Trophoblast cell (in vitro differentiated cells and primary cell): ENCODE measurements at regions not wholly inside any gene's neighbourhood (a gene's known extent, or its start where the extent isn't known, plus 50 kb on each side); places are given as distances from the start of the nearest gene placed in this dataset.

Experiments
- DNase-seq, 2 donors: peaks; one replicate each; pipeline ENCODE4 v3.0.0-alpha.2; 2016
- H2AFZ ChIP-seq: 2 replicates; pipeline ENCODE4 v1.6.1; 2013; ENCODE audit warnings: low read length, moderate library complexity, mild to moderate bottlenecking; ENCODE audit not compliant: insufficient read depth, poor library complexity
- H2AK5ac ChIP-seq: 2 replicates; pipeline ENCODE4 v1.6.1; 2013; ENCODE audit warnings: mild to moderate bottlenecking, low read length
- H2BK120ac ChIP-seq: 2 replicates; pipeline ENCODE4 v1.6.1; 2013; ENCODE audit warnings: low read length, mild to moderate bottlenecking, moderate library complexity; ENCODE audit not compliant: insufficient read depth, poor library complexity
- H2BK12ac ChIP-seq: 2 replicates; pipeline ENCODE4 v1.6.1; 2013; ENCODE audit warnings: mild to moderate bottlenecking, low read length, moderate library complexity
- H2BK5ac ChIP-seq: 2 replicates; pipeline ENCODE4 v1.6.1; 2013; ENCODE audit warnings: low read length, low read depth, moderate library complexity, mild to moderate bottlenecking; ENCODE audit not compliant: poor library complexity
- H3K14ac ChIP-seq: 2 replicates; pipeline ENCODE4 v1.6.1; 2013; ENCODE audit warnings: mild to moderate bottlenecking, low read length
- H3K18ac ChIP-seq: 2 replicates; pipeline ENCODE4 v1.6.1; 2013; ENCODE audit warnings: mild to moderate bottlenecking, low read length
- H3K23ac ChIP-seq: 2 replicates; pipeline ENCODE4 v1.6.1; 2013; ENCODE audit warnings: low read length
- H3K27ac ChIP-seq: 2 replicates; pipeline ENCODE4 v1.5.1; 2013; ENCODE audit warnings: low read depth, mild to moderate bottlenecking, inconsistent platforms, low read length, moderate library complexity
- H3K27me3 ChIP-seq: 2 replicates; pipeline ENCODE4 v1.6.1; 2013; ENCODE audit warnings: inconsistent platforms, mild to moderate bottlenecking, low read length, moderate library complexity; ENCODE audit not compliant: insufficient read depth
- H3K36me3 ChIP-seq, 2 experiments: 1 replicate in 1 of 2; 2 replicates in 1 of 2; pipeline ENCODE4 v1.6.1; 2013; ENCODE audit warnings: low read length in 2 of 2, mild to moderate bottlenecking in 2 of 2, moderate library complexity in 1 of 2; ENCODE audit not compliant: insufficient read depth in 2 of 2, control insufficient read depth in 1 of 2
- H3K4ac ChIP-seq: 2 replicates; pipeline ENCODE4 v1.6.1; 2013; ENCODE audit warnings: low read depth, mild to moderate bottlenecking, low read length, moderate library complexity
- H3K4me1 ChIP-seq, 2 experiments: 1 replicate in 1 of 2; 2 replicates in 1 of 2; pipeline ENCODE4 v1.6.1; 2013; ENCODE audit warnings: low read length in 2 of 2, mild to moderate bottlenecking in 2 of 2, moderate library complexity in 1 of 2; ENCODE audit not compliant: insufficient read depth in 2 of 2, control insufficient read depth in 1 of 2
- H3K4me2 ChIP-seq: 2 replicates; pipeline ENCODE4 v1.6.1; 2013; ENCODE audit warnings: inconsistent platforms, mild to moderate bottlenecking, low read length, moderate library complexity
- H3K4me3 ChIP-seq: 2 replicates; pipeline ENCODE4 v1.5.1; 2013; ENCODE audit warnings: mild to moderate bottlenecking, low read depth, low read length, inconsistent platforms
- H3K79me1 ChIP-seq: one replicate; pipeline ENCODE4 v1.6.1; 2013; ENCODE audit warnings: low read length
- H3K79me2 ChIP-seq: 2 replicates; pipeline ENCODE4 v1.6.1; 2013; ENCODE audit warnings: low read length, mild to moderate bottlenecking; ENCODE audit not compliant: control insufficient read depth, insufficient read depth, poor library complexity
- H3K9ac ChIP-seq: 2 replicates; pipeline ENCODE4 v1.6.1; 2013; ENCODE audit warnings: mild to moderate bottlenecking, low read length
- H3K9me3 ChIP-seq: 2 replicates; pipeline ENCODE4 v1.6.1; 2013; ENCODE audit warnings: low read depth, mild to moderate bottlenecking, control low read depth, inconsistent platforms, low read length; ENCODE audit not compliant: insufficient read depth
- H4K12ac ChIP-seq: 2 replicates; pipeline ENCODE4 v1.6.1; 2013; ENCODE audit warnings: low read depth, mild to moderate bottlenecking, low read length, moderate library complexity
- H4K8ac ChIP-seq: 2 replicates; pipeline ENCODE4 v1.6.1; 2013; ENCODE audit warnings: low read depth, mild to moderate bottlenecking, low read length, moderate library complexity
- H4K91ac ChIP-seq: one replicate; pipeline ENCODE4 v1.6.1; 2013; ENCODE audit warnings: low read depth, mild to moderate bottlenecking, low read length, moderate library complexity
- WGBS: extraction: QIAGEN DNeasy Blood & Tissue Kit; methylation state at CpG from one replicate; pipeline ENCODE4 v1.1.7; 2013; ENCODE audit warnings: missing lambda C conversion rate; ENCODE audit not compliant: insufficient read length, insufficient coverage; ENCODE audit errors: extremely low coverage; 5-methylcytosine and 5-hydroxymethylcytosine counted together

GRCh38 chr2:83565181-83565580, 893.9 kb downstream of the SUCLG1 start:
- H3K18ac ChIP-seq: no peak overlapping the region
- H3K4me1 ChIP-seq: no peaks in the 10 kb centered on the region
- H3K4me2 ChIP-seq: no peak overlapping the region
- H4K12ac ChIP-seq: no peak overlapping the region
- DNase-seq: no peak
- H2BK5ac ChIP-seq: no peak overlapping the region
- no peak overlapping the region for H4K8ac ChIP-seq
- no CpG with 5 or more reads among the region's 4 CpGs for whole genome bisulfite sequencing
- no peak overlapping the region for H3K14ac ChIP-seq
- no peak overlapping the region for H2AFZ ChIP-seq
- H2BK120ac ChIP-seq: no peak overlapping the region
- H3K79me2 ChIP-seq: no peaks in the 10 kb centered on the region
- H3K79me1 ChIP-seq: no peaks in the 10 kb centered on the region
- no peak overlapping the region for H4K91ac ChIP-seq
- H3K27me3 ChIP-seq: no peaks in the 10 kb centered on the region
- no peaks in the 10 kb centered on the region for H3K36me3 ChIP-seq
- H3K23ac ChIP-seq: no peak overlapping the region
- no peak overlapping the region for H2AK5ac ChIP-seq
- no peak overlapping the region for H3K4me3 ChIP-seq
- no peak overlapping the region for H3K4ac ChIP-seq
- H2BK12ac ChIP-seq: no peak overlapping the region
- no peak overlapping the region for H3K9ac ChIP-seq
- H3K27ac ChIP-seq: no peak overlapping the region
- H3K9me3 ChIP-seq: no peaks in the 10 kb centered on the region

DNA sequence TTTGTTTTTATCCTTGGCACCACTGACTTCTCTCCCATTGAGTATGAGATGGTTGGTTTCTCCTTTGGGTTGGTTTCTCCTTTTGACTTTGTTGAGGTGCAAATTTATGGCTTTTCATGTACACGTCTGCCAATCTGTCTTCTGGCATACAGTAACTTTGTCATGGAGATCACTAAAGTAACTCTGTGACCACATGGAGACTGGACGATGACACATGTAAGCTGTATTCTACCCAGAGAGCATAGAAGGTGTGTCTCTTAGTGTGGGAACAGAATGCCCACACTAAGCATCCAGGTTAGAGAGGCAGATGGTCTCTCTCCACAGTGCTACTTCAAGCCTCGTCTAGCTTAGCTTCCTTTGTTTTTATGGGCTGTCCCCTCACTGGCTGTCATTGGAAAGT, 897.5 kb downstream of the SUCLG1 start:
- Histone ChIP-seq H2BK12ac (no peak overlapping the region), H3K27me3 (no peaks in the 10 kb centered on the region), H3K4me3 (no peak overlapping the region), H2AK5ac (no peak overlapping the region), H3K79me1 (no peaks in the 10 kb centered on the region), H3K9ac (no peak overlapping the region), H2BK120ac (no peak overlapping the region), H3K9me3 (no peaks in the 10 kb centered on the region), H3K36me3 (no peaks in the 10 kb centered on the region), H3K27ac (no peak overlapping the region), H2BK5ac (no peak overlapping the region), H3K4me1 (no peaks in the 10 kb centered on the region), H4K91ac (no peak overlapping the region), H3K4ac (no peak overlapping the region), H3K23ac (no peak overlapping the region), H4K12ac (no peak overlapping the region), H2AFZ (no peak overlapping the region), H4K8ac (no peak overlapping the region), H3K18ac (no peak overlapping the region), H3K4me2 (no peak overlapping the region), H3K79me2 (no peaks in the 10 kb centered on the region), H3K14ac (no peak overlapping the region)
- no peak for DNase-seq
- WGBS: no CpG with 5 or more reads among the region's 3 CpGs

DNA sequence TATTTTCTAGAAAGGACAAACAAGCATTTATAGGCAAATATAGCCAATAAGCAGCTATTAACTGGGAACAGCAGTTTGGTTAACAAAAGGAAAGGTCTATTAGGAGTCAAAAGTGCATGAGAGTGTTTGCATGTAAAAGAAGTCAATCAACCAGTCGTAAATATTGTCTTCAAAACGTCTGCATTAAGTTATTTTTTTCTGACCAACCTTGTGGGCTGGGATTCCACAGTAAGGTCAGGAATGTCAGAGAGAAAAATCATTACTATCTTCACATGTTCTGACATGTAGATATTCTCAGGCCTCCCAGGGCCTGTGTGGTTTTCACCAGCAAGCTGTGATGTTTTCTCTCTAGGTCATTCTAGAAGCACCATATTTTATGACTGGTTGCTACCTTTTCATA, 922.5 kb downstream of the SUCLG1 start:
- no CpG with 5 or more reads among the region's 2 CpGs for WGBS
- no peak for DNase-seq

DNA sequence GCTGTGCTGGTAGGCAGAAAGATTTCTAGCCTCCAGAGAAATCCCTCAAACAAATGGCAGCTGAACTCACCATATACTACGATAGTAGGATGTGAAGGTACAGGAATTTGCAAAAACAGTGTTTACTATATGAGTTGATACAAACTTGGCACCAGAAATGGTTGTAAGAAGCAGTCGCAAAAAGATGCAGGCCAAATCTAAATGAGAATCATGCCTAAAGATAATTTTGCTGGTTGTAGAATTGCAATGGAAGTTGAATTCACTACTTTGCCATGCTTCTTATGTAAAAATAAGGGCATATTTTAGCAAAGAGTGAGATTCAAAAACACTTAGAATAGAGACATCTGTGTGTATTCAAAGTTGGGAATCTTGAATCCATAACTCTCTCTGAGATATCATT, 924.7 kb downstream of the SUCLG1 start:
- Histone ChIP-seq H3K79me2 (no peaks in the 10 kb centered on the region), H4K91ac (no peak overlapping the region), H3K9me3 (no peaks in the 10 kb centered on the region), H3K27me3 (no peaks in the 10 kb centered on the region), H3K36me3 (no peaks in the 10 kb centered on the region), H4K8ac (no peak overlapping the region), H3K4me1 (no peaks in the 10 kb centered on the region), H3K4ac (no peak overlapping the region), H3K79me1 (no peaks in the 10 kb centered on the region), H3K23ac (no peak overlapping the region), H2AFZ (no peak overlapping the region), H3K4me2 (no peak overlapping the region), H2BK120ac (no peak overlapping the region), H4K12ac (no peak overlapping the region), H3K27ac (no peak overlapping the region), H3K18ac (no peak overlapping the region), H3K9ac (no peak overlapping the region), H3K14ac (no peak overlapping the region), H2AK5ac (no peak overlapping the region), H2BK5ac (no peak overlapping the region), H3K4me3 (no peak overlapping the region), H2BK12ac (no peak overlapping the region)
- no CpG with 5 or more reads among the region's 2 CpGs for WGBS
- DNase-seq: no peak

More for the DNA sequence above, 922.5 kb downstream of the SUCLG1 start:
- no peak overlapping the region for H4K8ac ChIP-seq
- no peak overlapping the region for H2AK5ac ChIP-seq
- no peaks in the 10 kb centered on the region for H3K79me2 ChIP-seq
- no peak overlapping the region for H3K23ac ChIP-seq
- no peak overlapping the region for H4K91ac ChIP-seq
- no peak overlapping the region for H3K18ac ChIP-seq
- no peak overlapping the region for H2BK5ac ChIP-seq
- H3K4me3 ChIP-seq: no peak overlapping the region
- H3K36me3 ChIP-seq: no peaks in the 10 kb centered on the region
- H4K12ac ChIP-seq: no peak overlapping the region
- no peak overlapping the region for H3K27ac ChIP-seq
- no peak overlapping the region for H3K4ac ChIP-seq
- no peak overlapping the region for H2BK120ac ChIP-seq
- no peak overlapping the region for H2BK12ac ChIP-seq
- no peaks in the 10 kb centered on the region for H3K79me1 ChIP-seq
- no peak overlapping the region for H3K9ac ChIP-seq
- no peak overlapping the region for H3K14ac ChIP-seq
- H3K4me1 ChIP-seq: no peaks in the 10 kb centered on the region
- H3K27me3 ChIP-seq: no peaks in the 10 kb centered on the region
- H2AFZ ChIP-seq: no peak overlapping the region
- H3K9me3 ChIP-seq: no peaks in the 10 kb centered on the region
- no peak overlapping the region for H3K4me2 ChIP-seq
